Brain microvascular endothelial cell (primary cell): ENCODE measurements at regions not wholly inside any gene's neighbourhood (a gene's known extent, or its start where the extent isn't known, plus 50 kb on each side); places are given as distances from the start of the nearest gene placed in this dataset.

ENCODE experiments used
- DNase-seq: peaks from one replicate; pipeline ENCODE4 v3.0.0-alpha.2; 2020
- H3K27ac ChIP-seq: fragments of 250-450 bp; sonication (Bioruptor Pico); 2 replicates; pipeline ENCODE4 v1.5.1; 2020; ENCODE audit warnings: mild to moderate bottlenecking, moderate library complexity
- H3K27me3 ChIP-seq: fragments of 250-450 bp; sonication (Bioruptor Pico); replicated peaks from 2 replicates; pipeline ENCODE4 v1.5.1; 2020; ENCODE audit warnings: mild to moderate bottlenecking
- H3K36me3 ChIP-seq: fragments of 250-450 bp; sonication (Bioruptor Pico); replicated peaks from 2 replicates; pipeline ENCODE4 v1.5.1; 2020; ENCODE audit warnings: mild to moderate bottlenecking
- H3K4me3 ChIP-seq: 2 replicates; pipeline ENCODE4 v1.5.1; 2011; ENCODE audit warnings: low read depth, mild to moderate bottlenecking, control low read depth, low read length, moderate library complexity
- in situ Hi-C: cut with HindIII; loops from 2 replicates; pipeline ENCODE4 v1.10.0; 2017; ENCODE audit warnings: low sequenced_read_pairs, low pct_ligation_motif_present
- TF ChIP-seq, protein P1 (sequence below): IDR thresholded peaks from 2 replicates; pipeline ENCODE4 v1.5.1; 2011; ENCODE audit warnings: low read depth, mild to moderate bottlenecking, moderate library complexity, low read length, control low read depth, inconsistent platforms; ENCODE audit errors: missing control alignments

DNA sequence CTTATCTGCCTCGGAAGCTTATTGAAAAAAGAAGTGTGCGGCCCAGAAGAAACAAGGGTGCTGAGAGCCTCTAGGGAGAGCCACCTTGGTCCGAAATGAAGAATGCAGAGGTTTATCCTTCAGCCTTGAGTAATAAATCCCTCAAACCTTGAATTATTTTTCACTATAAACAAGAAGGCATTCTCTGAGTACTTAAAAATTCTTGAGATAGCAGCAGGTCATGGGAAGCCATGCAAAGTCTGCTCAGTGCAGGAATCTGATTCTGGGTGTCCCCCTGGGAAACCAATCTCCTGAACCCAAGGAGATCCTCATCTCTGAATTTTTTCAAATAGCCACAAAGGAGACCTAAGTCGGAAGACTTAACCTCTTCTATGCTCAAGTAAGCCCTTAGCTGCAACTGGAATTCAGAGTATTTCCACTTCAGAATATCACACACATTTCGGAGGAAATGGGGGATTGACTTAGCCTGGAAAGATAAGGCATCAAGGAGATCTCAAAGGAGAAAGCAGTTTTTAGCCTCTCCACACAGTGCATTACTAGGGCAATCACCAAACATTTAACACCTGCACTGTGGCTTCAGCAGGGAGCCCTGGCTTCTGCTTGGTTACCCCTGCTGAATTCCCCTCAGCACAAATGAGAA, 365.0 kb downstream of the ETS1 start:
- TF ChIP-seq, protein P1, sequence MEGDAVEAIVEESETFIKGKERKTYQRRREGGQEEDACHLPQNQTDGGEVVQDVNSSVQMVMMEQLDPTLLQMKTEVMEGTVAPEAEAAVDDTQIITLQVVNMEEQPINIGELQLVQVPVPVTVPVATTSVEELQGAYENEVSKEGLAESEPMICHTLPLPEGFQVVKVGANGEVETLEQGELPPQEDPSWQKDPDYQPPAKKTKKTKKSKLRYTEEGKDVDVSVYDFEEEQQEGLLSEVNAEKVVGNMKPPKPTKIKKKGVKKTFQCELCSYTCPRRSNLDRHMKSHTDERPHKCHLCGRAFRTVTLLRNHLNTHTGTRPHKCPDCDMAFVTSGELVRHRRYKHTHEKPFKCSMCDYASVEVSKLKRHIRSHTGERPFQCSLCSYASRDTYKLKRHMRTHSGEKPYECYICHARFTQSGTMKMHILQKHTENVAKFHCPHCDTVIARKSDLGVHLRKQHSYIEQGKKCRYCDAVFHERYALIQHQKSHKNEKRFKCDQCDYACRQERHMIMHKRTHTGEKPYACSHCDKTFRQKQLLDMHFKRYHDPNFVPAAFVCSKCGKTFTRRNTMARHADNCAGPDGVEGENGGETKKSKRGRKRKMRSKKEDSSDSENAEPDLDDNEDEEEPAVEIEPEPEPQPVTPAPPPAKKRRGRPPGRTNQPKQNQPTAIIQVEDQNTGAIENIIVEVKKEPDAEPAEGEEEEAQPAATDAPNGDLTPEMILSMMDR = no peak
- H3K4me3 ChIP-seq = no peak overlapping the region
- no peak for DNase-seq
- H3K27ac ChIP-seq = no peak overlapping the region
- no peaks in the 10 kb centered on the region for H3K27me3 ChIP-seq
- in situ Hi-C loops = no loop called here
- H3K36me3 ChIP-seq = no peaks in the 10 kb centered on the region

DNA sequence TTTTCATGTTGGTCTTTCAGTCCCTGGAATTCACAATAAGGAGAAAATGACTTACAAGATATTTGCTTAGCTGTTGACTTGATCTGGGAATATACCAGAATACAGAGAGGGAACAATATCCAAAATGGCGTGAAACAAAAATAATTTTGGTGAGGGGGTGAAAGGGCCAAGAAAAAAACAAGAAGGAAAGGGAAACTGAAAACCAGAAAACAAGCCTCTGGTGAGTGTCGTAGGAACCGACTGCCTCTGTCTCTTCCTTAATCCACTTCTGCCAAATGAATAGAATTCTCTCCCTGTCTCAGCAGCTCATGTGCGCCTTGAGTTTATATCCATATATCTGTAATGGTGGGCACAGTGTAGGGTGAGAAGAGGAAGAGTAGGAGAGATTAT, 367.6 kb downstream of the ETS1 start:
- TF ChIP-seq, protein P1 = no peak
- in situ Hi-C loops = no loop called here
- Histone ChIP-seq H3K36me3 (no peaks in the 10 kb centered on the region), H3K27ac (no peak overlapping the region), H3K27me3 (no peaks in the 10 kb centered on the region), H3K4me3 (no peak overlapping the region)
- no peak for DNase-seq

DNA sequence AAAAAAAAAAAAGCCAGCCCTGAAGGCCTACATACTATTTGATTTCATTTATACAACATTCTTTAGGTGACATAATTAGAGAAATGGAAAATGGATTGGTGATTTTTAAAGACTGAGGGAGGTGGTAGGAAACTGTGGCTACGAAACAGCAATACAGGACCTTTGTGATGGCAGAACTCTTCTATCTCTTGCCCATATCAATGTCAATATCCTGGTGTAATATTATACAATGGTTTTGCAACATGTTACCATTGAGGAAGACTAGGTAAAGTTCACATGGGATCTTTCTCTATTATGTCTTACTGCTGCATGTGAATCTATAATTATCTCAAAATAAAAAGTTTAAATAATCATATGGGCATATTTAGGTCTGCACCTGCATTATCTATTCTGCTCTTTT, 371.2 kb downstream of the ETS1 start:
- Histone ChIP-seq H3K27me3 (no peaks in the 10 kb centered on the region), H3K4me3 (no peak overlapping the region), H3K36me3 (no peaks in the 10 kb centered on the region), H3K27ac (no peak overlapping the region)
- DNase-seq = no peak
- in situ Hi-C loops = no loop called here
- TF ChIP-seq, protein P1 = no peak

DNA sequence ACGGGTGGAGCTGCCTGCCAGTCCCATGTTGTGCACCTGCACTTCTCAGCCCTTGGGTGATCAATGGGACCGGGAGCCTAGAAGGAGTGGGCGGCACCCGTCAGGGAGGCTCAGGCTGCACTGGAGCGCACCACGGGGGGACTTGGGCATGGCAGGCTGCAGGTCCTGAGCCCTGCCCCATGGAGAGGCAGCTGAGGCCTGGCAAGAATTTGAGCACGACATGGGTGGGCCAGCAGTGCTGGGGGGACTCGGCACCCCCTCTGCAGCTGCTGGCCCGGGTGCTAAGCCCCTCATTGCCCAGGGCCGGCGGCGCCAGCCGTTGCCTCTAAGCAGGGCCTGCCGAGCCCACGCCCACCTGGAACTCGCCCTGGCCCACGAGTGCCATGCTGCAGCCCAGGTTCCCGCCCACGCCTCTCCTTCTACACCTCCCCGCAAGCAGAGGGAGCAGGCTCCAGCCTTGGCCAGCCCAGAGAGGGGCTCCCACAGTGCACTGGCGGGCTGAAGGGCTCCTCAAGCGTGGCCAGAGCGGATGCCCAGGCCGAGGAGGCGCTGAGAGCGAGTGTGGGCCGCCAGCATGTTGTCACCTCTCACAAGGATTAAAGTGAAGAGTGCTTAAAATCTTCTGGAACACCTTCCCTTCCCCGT, 372.0 kb downstream of the ETS1 start:
- Histone ChIP-seq H3K36me3 (no peaks in the 10 kb centered on the region), H3K27me3 (no peaks in the 10 kb centered on the region), H3K27ac (no peak overlapping the region), H3K4me3 (no peak overlapping the region)
- DNase-seq = no peak
- TF ChIP-seq, protein P1 = no peak
- in situ Hi-C loops = no loop called here

DNA sequence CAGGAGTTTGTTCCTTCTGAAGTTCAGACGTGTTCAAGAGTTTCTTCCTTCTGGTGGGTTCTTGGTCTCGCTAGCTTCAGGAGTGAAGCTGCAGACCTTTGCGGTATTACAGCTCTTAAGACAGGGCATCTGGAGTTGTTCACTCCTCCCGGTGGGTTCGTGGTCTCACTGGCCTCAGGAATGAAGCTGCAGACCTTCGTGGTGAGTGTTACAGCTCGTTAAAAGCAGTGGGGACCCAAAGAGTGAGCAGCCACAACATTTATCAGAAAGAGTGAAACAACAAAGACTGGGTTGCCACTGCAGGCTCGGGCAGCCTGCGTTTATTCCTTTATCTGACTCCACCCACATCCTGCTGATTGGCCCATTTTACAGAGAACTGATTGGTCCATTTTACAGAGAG, 373.1 kb downstream of the ETS1 start:
- no peaks in the 10 kb centered on the region for H3K27me3 ChIP-seq
- no peak for DNase-seq
- no peak overlapping the region for H3K4me3 ChIP-seq
- in situ Hi-C loops = no loop called here
- TF ChIP-seq, protein P1 = no peak
- no peaks in the 10 kb centered on the region for H3K36me3 ChIP-seq
- H3K27ac ChIP-seq = no peak overlapping the region

DNA sequence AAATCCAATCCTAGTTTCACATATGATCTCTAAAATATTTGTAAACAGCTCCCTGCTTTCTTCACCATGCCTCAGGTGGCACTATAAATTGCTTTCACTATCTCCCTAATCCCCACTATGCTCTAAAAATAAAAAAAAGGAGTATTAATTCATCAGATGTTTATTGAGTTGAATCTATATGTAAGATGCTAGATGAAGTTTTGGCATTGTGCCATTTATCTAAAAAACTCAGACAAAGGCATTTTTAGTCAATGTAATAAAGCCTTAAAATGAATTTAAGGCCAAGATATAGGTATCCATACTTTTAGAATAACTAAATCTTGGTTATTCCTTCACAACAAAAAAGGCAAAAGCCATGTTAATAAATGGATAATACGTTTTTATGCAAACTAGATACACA, 373.9 kb downstream of the ETS1 start:
- TF ChIP-seq, protein P1 = no peak
- no peaks in the 10 kb centered on the region for H3K36me3 ChIP-seq
- no peaks in the 10 kb centered on the region for H3K27me3 ChIP-seq
- in situ Hi-C loops = no loop called here
- DNase-seq = no peak
- no peak overlapping the region for H3K27ac ChIP-seq
- H3K4me3 ChIP-seq = no peak overlapping the region
